ENCODE measurements at regions not wholly inside any gene's neighbourhood (a gene's known extent, or its start where the extent isn't known, plus 50 kb on each side); places are given as distances from the start of the nearest gene placed in this dataset.

DNA sequence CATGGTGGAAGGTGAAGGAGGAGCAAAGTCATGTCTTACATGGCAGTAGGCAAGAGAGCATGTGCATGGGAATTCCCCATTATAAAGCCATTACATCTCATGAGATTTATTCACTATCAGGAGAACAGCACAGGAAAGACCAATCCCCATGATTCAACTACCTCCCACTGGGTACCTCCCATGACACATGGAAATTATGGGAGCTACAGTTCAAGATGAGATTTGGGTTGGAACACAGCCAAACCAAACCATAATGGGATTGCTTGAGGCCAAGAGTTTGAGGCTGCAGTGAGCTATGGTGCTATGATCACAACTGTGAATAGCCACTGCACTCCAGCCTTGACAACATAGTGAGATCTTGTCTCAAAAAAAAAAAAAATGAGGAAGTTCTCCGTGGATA, 581.8 kb downstream of the TAF11L14 start:
- H3K4me3 ChIP-seq = no peak overlapping the region
- H3K4me2 ChIP-seq (ENCODE audit: unreplicated experiment) = no peak overlapping the region
- no peaks in the 10 kb centered on the region for H3K79me2 ChIP-seq (ENCODE audit: insufficient read depth)
- no peaks in the 10 kb centered on the region for H3K9me3 ChIP-seq (ENCODE audit: low read depth)
- H3K27ac ChIP-seq = no peak overlapping the region
- no peaks in the 10 kb centered on the region for H3F3A ChIP-seq (ENCODE audit: insufficient read depth)
- H3K9me2 ChIP-seq (ENCODE audit: insufficient read depth) = no peaks in the 10 kb centered on the region
- no peaks in the 10 kb centered on the region for H3K36me3 ChIP-seq (ENCODE audit: low read depth)
- DNase-seq = no peak
- H4K20me1 ChIP-seq (ENCODE audit: insufficient read depth) = no peaks in the 10 kb centered on the region
- TF ChIP-seq EZH2phosphoT487 (IDR thresholded peaks at IDR 0.05; ENCODE audit: insufficient read depth, low read depth) = no peak
- no peak for TF ChIP-seq EZH2 (IDR thresholded peaks at IDR 0.05; ENCODE audit: insufficient read depth, poor library complexity, severe bottlenecking)
- H3K4me1 ChIP-seq (ENCODE audit: insufficient read depth) = no peaks in the 10 kb centered on the region
- in situ Hi-C loops (cut with MboI) = no loop called here
- H2AFZ ChIP-seq = no peak overlapping the region
- no peak overlapping the region for H3K9ac ChIP-seq
- WGBS, 2 experiments (ENCODE audit: low coverage in 1 of 2, low lambda C conversion rate in 2 of 2, missing lambda C conversion rate in 2 of 2) = 25 to 30% methylated on average over 1 of the region's 1 CpG
- no peaks in the 10 kb centered on the region for H3K27me3 ChIP-seq (replicated peaks; ENCODE audit: insufficient read depth)

DNA sequence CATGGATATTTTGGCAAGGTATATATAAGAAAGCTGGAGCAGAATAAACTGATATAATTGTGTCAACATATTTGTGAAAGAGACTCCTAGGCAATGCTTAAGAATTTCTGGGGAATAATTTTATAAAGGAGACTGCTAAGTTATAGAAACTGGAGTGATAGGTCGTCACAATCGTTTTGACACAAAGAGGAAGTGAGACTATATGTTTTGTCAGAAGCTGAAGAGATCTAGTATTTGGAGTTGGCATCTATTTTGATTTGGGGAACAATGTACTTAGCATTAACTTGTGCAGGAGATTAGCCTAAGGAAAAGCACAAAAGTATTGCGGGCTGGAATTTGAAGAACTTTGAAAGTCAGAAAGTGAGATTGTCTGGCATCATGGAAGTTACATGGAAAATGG, 582.5 kb downstream of the TAF11L14 start:
- no peaks in the 10 kb centered on the region for H3K79me2 ChIP-seq (ENCODE audit: insufficient read depth)
- TF ChIP-seq EZH2phosphoT487 (IDR thresholded peaks at IDR 0.05; ENCODE audit: insufficient read depth, low read depth) = no peak
- TF ChIP-seq EZH2 (IDR thresholded peaks at IDR 0.05; ENCODE audit: insufficient read depth, poor library complexity, severe bottlenecking) = no peak
- no peaks in the 10 kb centered on the region for H4K20me1 ChIP-seq (ENCODE audit: insufficient read depth)
- no peak overlapping the region for H3K4me3 ChIP-seq
- no peak overlapping the region for H3K4me2 ChIP-seq (ENCODE audit: unreplicated experiment)
- H3K9me2 ChIP-seq (ENCODE audit: insufficient read depth) = no peaks in the 10 kb centered on the region
- H3K36me3 ChIP-seq (ENCODE audit: low read depth) = no peaks in the 10 kb centered on the region
- in situ Hi-C loops (cut with MboI) = no loop called here
- H3F3A ChIP-seq (ENCODE audit: insufficient read depth) = no peaks in the 10 kb centered on the region
- no peak overlapping the region for H3K27ac ChIP-seq
- no peaks in the 10 kb centered on the region for H3K27me3 ChIP-seq (replicated peaks; ENCODE audit: insufficient read depth)
- no peak overlapping the region for H3K9ac ChIP-seq
- H2AFZ ChIP-seq = no peak overlapping the region
- H3K4me1 ChIP-seq (ENCODE audit: insufficient read depth) = no peaks in the 10 kb centered on the region
- DNase-seq = no peak
- 15 to 34% methylated on average over 3 of the region's 3 CpGs for WGBS, 2 experiments (ENCODE audit: low coverage in 1 of 2, low lambda C conversion rate in 2 of 2, missing lambda C conversion rate in 2 of 2)
- no peaks in the 10 kb centered on the region for H3K9me3 ChIP-seq (ENCODE audit: low read depth)

DNA sequence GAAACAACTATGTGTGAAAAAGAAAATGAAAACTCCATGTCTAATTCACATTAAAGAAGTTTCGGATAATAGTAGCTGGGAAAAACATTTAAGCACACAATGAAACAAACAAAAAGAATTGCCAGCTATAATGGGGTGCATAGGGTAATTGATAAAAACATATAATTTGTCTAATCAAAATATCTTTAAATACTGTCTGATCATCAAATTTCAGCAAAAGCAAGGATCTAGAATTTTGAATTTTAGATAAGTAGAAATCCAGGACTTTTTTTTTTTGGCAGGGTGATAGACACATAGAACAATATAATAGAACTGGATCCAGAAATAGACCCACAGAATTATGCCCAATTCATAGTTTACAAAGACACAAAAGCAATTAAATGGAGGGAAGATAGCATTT, 585.0 kb downstream of the TAF11L14 start:
- Histone ChIP-seq H2AFZ (no peak overlapping the region), H3K9me2 (ENCODE audit: insufficient read depth) (no peaks in the 10 kb centered on the region), H3K27me3 (replicated peaks; ENCODE audit: insufficient read depth) (no peaks in the 10 kb centered on the region), H4K20me1 (ENCODE audit: insufficient read depth) (no peaks in the 10 kb centered on the region), H3K4me3 (no peak overlapping the region), H3K36me3 (ENCODE audit: low read depth) (no peaks in the 10 kb centered on the region), H3K9me3 (ENCODE audit: low read depth) (no peaks in the 10 kb centered on the region), H3K27ac (no peak overlapping the region), H3K4me2 (ENCODE audit: unreplicated experiment) (no peak overlapping the region), H3K9ac (no peak overlapping the region), H3F3A (ENCODE audit: insufficient read depth) (no peaks in the 10 kb centered on the region), H3K4me1 (ENCODE audit: insufficient read depth) (no peaks in the 10 kb centered on the region), H3K79me2 (ENCODE audit: insufficient read depth) (no peaks in the 10 kb centered on the region)
- DNase-seq = no peak
- 22 to 23% methylated on average over 1 of the region's 1 CpG for WGBS, 2 experiments (ENCODE audit: low coverage in 1 of 2, low lambda C conversion rate in 2 of 2, missing lambda C conversion rate in 2 of 2)
- TF ChIP-seq EZH2 (IDR thresholded peaks at IDR 0.05; ENCODE audit: insufficient read depth, poor library complexity, severe bottlenecking) = no peak
- in situ Hi-C loops (cut with MboI) = no loop called here

DNA sequence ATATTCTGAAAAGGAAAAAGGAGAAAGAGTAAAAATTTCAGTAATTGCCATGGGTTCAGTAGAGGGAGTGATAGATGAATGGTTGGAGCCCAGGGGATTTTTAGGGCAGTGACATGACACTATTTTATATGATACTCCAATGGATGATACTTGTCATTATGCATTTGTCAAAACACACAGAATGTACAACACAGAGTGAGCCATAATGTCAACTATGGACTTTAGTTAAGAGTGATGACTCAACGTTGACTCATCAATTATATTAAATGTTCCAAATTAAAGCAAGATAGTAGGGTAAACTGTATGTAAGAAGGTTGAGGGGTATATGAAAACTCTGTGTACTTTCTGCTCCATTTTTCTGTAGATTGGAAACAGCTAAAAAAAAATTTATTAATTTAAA, 586.4 kb downstream of the TAF11L14 start:
- DNase-seq = peak; percentile 2
- in situ Hi-C loops (cut with MboI) = no loop called here
- H3K79me2 ChIP-seq (ENCODE audit: insufficient read depth) = no peaks in the 10 kb centered on the region
- H3K27ac ChIP-seq = no peak overlapping the region
- TF ChIP-seq EZH2 (IDR thresholded peaks at IDR 0.05; ENCODE audit: insufficient read depth, poor library complexity, severe bottlenecking) = no peak
- no peak for TF ChIP-seq EZH2phosphoT487 (IDR thresholded peaks at IDR 0.05; ENCODE audit: insufficient read depth, low read depth)
- H3K4me1 ChIP-seq (ENCODE audit: insufficient read depth) = no peaks in the 10 kb centered on the region
- no peaks in the 10 kb centered on the region for H3F3A ChIP-seq (ENCODE audit: insufficient read depth)
- H3K4me3 ChIP-seq = no peak overlapping the region
- no peak overlapping the region for H3K4me2 ChIP-seq (ENCODE audit: unreplicated experiment)
- H4K20me1 ChIP-seq (ENCODE audit: insufficient read depth) = no peaks in the 10 kb centered on the region
- H3K27me3 ChIP-seq (replicated peaks; ENCODE audit: insufficient read depth) = no peaks in the 10 kb centered on the region
- 0% methylated on average over 1 of the region's 1 CpG for WGBS, 2 experiments (ENCODE audit: low coverage in 1 of 2, low lambda C conversion rate in 2 of 2, missing lambda C conversion rate in 2 of 2)
- H3K9ac ChIP-seq = no peak overlapping the region
- no peak overlapping the region for H2AFZ ChIP-seq
- H3K36me3 ChIP-seq (ENCODE audit: low read depth) = no peaks in the 10 kb centered on the region
- H3K9me2 ChIP-seq (ENCODE audit: insufficient read depth) = no peaks in the 10 kb centered on the region
- no peaks in the 10 kb centered on the region for H3K9me3 ChIP-seq (ENCODE audit: low read depth)

DNA sequence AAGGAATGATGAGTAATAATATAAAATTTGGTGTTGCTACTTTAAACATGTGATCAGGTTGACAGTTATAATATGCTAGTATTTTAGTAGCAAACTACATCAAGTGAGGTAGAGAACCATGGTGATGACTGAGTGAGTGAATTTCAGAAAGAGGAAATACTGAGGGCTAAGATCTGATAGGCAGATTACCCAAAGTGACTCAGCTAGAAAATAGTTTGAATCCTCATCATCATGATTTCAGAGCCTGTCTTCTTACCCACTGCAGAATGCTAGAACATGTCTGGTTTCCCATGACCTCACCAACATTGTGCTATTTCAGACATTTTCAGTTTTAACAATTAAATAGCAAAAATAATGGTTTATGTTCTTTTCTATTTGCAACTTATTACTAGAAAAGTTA, 602.1 kb downstream of the TAF11L14 start:
- no peak for TF ChIP-seq EZH2 (IDR thresholded peaks at IDR 0.05; ENCODE audit: insufficient read depth, poor library complexity, severe bottlenecking)
- no peak for TF ChIP-seq EZH2phosphoT487 (IDR thresholded peaks at IDR 0.05; ENCODE audit: insufficient read depth, low read depth)
- Histone ChIP-seq H3K27ac (no peak overlapping the region), H3K9ac (no peak overlapping the region), H3K9me2 (ENCODE audit: insufficient read depth) (no peaks in the 10 kb centered on the region), H3K27me3 (replicated peaks; ENCODE audit: insufficient read depth) (no peaks in the 10 kb centered on the region), H3K79me2 (ENCODE audit: insufficient read depth) (no peaks in the 10 kb centered on the region), H4K20me1 (ENCODE audit: insufficient read depth) (no peaks in the 10 kb centered on the region), H3K36me3 (ENCODE audit: low read depth) (no peaks in the 10 kb centered on the region), H3F3A (ENCODE audit: insufficient read depth) (no peaks in the 10 kb centered on the region), H2AFZ (no peak overlapping the region), H3K9me3 (ENCODE audit: low read depth) (no peaks in the 10 kb centered on the region), H3K4me1 (ENCODE audit: insufficient read depth) (no peaks in the 10 kb centered on the region), H3K4me2 (ENCODE audit: unreplicated experiment) (no peak overlapping the region), H3K4me3 (no peak overlapping the region)
- DNase-seq = peak; percentile 1
- in situ Hi-C loops (cut with MboI) = no loop called here
